Fibroblast of pulmonary artery (primary cell): ENCODE measurements at regions not wholly inside any gene's neighbourhood (a gene's known extent, or its start where the extent isn't known, plus 50 kb on each side); places are given as distances from the start of the nearest gene placed in this dataset.
"Not testable (repeated sequence)": the region's sequence is repeated elsewhere in the genome, so short reads cannot be mapped to it uniquely, and the experiment has no call there.

ENCODE experiments used
- DNase-seq: peaks from one replicate; pipeline ENCODE4 v3.0.0-alpha.2; 2010; ENCODE audit warnings: low read depth
- H3K4me3 ChIP-seq: replicated peaks from 2 replicates; pipeline ENCODE4 v1.5.1; 2011; ENCODE audit warnings: low read depth, mild to moderate bottlenecking, control low read depth, low read length, moderate library complexity
- TF ChIP-seq, protein P1 (sequence below): IDR thresholded peaks from 2 replicates; pipeline ENCODE4 v1.5.1; 2011; ENCODE audit warnings: mild to moderate bottlenecking, control low read depth, low read length, inconsistent platforms; ENCODE audit errors: missing control alignments

DNA sequence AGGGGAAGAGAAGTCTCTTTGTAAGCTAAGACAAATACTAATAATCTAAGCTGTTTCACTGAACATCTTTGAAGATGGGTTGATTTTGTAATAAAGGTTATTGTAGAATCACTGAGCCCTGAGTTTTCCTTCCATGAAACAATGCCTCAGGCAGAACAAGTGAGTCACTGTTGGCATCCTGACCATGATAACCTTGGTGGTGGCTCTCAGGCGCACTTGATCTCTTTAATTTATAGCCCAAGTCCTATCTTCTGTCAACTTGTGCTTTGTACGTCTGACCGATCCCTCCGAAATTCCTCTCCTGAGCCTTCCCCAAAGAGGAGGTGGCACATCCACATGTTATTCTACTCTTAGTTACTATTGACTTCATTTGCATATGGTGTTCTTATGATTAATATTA lies 812.9 kb downstream of the REEP3 start:
- DNase-seq, result no peak
- TF ChIP-seq, protein P1, sequence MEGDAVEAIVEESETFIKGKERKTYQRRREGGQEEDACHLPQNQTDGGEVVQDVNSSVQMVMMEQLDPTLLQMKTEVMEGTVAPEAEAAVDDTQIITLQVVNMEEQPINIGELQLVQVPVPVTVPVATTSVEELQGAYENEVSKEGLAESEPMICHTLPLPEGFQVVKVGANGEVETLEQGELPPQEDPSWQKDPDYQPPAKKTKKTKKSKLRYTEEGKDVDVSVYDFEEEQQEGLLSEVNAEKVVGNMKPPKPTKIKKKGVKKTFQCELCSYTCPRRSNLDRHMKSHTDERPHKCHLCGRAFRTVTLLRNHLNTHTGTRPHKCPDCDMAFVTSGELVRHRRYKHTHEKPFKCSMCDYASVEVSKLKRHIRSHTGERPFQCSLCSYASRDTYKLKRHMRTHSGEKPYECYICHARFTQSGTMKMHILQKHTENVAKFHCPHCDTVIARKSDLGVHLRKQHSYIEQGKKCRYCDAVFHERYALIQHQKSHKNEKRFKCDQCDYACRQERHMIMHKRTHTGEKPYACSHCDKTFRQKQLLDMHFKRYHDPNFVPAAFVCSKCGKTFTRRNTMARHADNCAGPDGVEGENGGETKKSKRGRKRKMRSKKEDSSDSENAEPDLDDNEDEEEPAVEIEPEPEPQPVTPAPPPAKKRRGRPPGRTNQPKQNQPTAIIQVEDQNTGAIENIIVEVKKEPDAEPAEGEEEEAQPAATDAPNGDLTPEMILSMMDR, result no peak
- no peak overlapping the region for H3K4me3 ChIP-seq

DNA sequence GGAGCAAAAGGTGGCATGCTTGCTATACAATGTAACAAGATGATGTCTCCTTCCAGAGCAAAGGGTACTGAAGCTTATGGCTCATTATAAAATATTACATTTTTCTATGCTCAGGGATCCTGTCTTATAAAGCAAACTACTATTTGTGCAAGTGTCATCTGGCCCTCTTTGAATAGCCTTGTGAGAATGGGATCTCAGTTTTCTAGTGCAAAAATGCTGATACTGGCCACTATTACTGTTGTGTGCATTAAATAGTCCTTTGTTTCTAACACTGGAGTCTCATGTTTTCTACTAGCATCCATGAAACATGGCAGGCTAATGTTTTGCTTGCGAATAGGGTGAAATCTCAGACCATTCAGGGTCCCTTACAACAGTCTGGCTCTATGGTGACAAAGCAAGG lies 823.0 kb downstream of the REEP3 start:
- TF ChIP-seq, protein P1, result no peak
- H3K4me3 ChIP-seq, result no peak overlapping the region
- no peak for DNase-seq

DNA sequence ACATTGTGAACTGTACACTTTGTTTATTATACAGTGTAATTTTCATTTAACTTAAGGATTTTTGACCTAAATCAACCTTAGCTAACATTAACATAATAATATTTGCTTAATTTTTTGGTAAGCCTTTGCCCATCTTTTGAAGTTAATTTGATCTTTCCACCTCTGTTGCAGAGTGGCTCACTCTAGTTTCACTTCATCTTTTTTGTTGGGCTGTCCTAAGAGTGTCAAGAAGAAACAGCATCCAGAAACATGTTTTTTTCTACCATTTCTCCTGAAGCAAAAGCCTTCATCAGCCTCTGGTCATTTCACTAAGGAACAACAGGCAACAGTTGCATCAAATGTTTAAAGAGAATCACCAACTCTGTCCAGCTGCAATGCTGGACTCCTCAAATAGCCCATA lies 824.7 kb downstream of the REEP3 start:
- no peak for DNase-seq
- TF ChIP-seq, protein P1, result no peak

GRCh38 chr10:64346389-64346788 lies 825.2 kb downstream of the REEP3 start:
- no peak for DNase-seq
- TF ChIP-seq, protein P1, result no peak
- no peak overlapping the region for H3K4me3 ChIP-seq

More for the DNA sequence above, 824.7 kb downstream of the REEP3 start:
- H3K4me3 ChIP-seq, result no peak overlapping the region

- no peak for DNase-seq
- TF ChIP-seq, protein P1, result no peak
- no peak overlapping the region for H3K4me3 ChIP-seq
Measured at GRCh38 chr10:64350665-64351064, 829.5 kb downstream of the REEP3 start.

- DNase-seq, result no peak
- TF ChIP-seq, protein P1, result no peak
- H3K4me3 ChIP-seq, result no peak overlapping the region
Measured at GRCh38 chr10:64358907-64359306, 837.7 kb downstream of the REEP3 start.

GRCh38 chr10:64360240-64360639 lies 839.0 kb downstream of the REEP3 start:
- not testable (repeated sequence) for DNase-seq, H3K4me3 ChIP-seq
